Smooth muscle cell (in vitro differentiated cells): ENCODE measurements at regions not wholly inside any gene's neighbourhood (a gene's known extent, or its start where the extent isn't known, plus 50 kb on each side); places are given as distances from the start of the nearest gene placed in this dataset.

Experiments
- DNase-seq: peaks from one replicate; lab custom pipeline; 2025; ENCODE audit not compliant: unreplicated experiment; lab: John Stamatoyannopoulos, UW
- H2AFZ ChIP-seq: fragments of 200-600 bp; sonication (generic); 2 replicates; pipeline ENCODE4 v1.6.0; 2016; ENCODE audit warnings: antibody characterized with exemption, low read depth, mild to moderate bottlenecking
- H3F3A ChIP-seq: fragments of 200-600 bp; sonication (generic); 2 replicates; pipeline ENCODE4 v1.6.0; 2017; ENCODE audit warnings: antibody characterized with exemption, low read depth
- H3K27ac ChIP-seq: fragments of 200-600 bp; sonication (generic); 2 replicates; pipeline ENCODE4 v1.5.1; 2016; ENCODE audit warnings: low read depth, mild to moderate bottlenecking
- H3K27me3 ChIP-seq: fragments of 200-600 bp; sonication (generic); 2 replicates; pipeline ENCODE4 v1.6.1; 2016; ENCODE audit warnings: low read depth, mild to moderate bottlenecking
- H3K36me3 ChIP-seq: fragments of 200-600 bp; sonication (generic); 2 replicates; pipeline ENCODE4 v1.5.1; 2016; ENCODE audit warnings: low read depth
- H3K4me1 ChIP-seq: fragments of 200-600 bp; sonication (generic); 2 replicates; pipeline ENCODE4 v1.5.1; 2016; ENCODE audit warnings: low read depth
- H3K4me2 ChIP-seq: fragments of 200-600 bp; sonication (generic); 2 replicates; pipeline ENCODE4 v1.6.0; 2016; ENCODE audit warnings: mild to moderate bottlenecking
- H3K4me3 ChIP-seq: fragments of 200-600 bp; sonication (generic); 2 replicates; pipeline ENCODE4 v1.5.1; 2016; ENCODE audit warnings: mild to moderate bottlenecking
- H3K79me2 ChIP-seq: fragments of 200-600 bp; sonication (generic); 2 replicates; pipeline ENCODE4 v1.6.0; 2016; ENCODE audit warnings: low read depth, mild to moderate bottlenecking
- H3K9ac ChIP-seq: fragments of 200-600 bp; sonication (generic); 2 replicates; pipeline ENCODE4 v1.6.0; 2016; ENCODE audit warnings: low read depth
- H3K9me3 ChIP-seq: fragments of 200-600 bp; sonication (generic); replicated peaks from 2 replicates; pipeline ENCODE4 v1.5.1; 2016; ENCODE audit warnings: low read depth
- H4K20me1 ChIP-seq: fragments of 200-600 bp; sonication (generic); 2 replicates; pipeline ENCODE4 v1.6.0; 2016; ENCODE audit warnings: low read depth
- WGBS: methylation state at CpG from one replicate; pipeline ENCODE4 v1.1.7; 2016; ENCODE audit warnings: low lambda C conversion rate; 5-methylcytosine and 5-hydroxymethylcytosine counted together
- TF ChIP-seq, protein P1 (sequence below): fragments of 200-600 bp; sonication (generic); IDR thresholded peaks from 2 replicates; pipeline ENCODE4 v1.5.1; 2017; ENCODE audit warnings: borderline replicate concordance, mild to moderate bottlenecking, antibody characterized with exemption; ENCODE audit not compliant: insufficient read depth, poor library complexity, severe bottlenecking

DNA sequence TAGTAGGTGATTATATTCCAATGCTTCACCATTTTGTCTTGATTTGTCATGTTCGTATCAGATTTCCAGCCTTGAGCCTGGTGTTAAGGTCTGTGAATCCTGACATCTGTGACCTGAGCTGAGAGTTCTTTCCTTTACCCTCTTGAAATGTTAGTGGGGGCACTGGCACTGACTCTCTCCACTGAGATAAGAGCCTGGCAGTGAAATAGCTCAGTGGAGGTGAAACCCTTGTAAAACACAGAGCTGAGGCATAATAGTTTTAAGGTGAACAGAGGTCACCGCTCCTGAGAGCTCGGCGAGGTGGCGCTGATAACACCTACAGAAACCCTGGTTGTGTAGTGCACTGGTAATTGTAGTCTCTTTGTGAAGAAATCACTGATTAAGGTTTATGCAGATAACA, 748.2 kb downstream of the DIAPH3 start:
- peaks cover 8% of the 10 kb centered on the region for H3K4me1 ChIP-seq
- no peaks in the 10 kb centered on the region for H3K79me2 ChIP-seq
- H3K4me2 ChIP-seq, result no peak overlapping the region
- no peaks in the 10 kb centered on the region for H3K36me3 ChIP-seq
- H3K27ac ChIP-seq, result no peak overlapping the region
- H3K4me3 ChIP-seq, result no peak overlapping the region
- TF ChIP-seq, protein P1, sequence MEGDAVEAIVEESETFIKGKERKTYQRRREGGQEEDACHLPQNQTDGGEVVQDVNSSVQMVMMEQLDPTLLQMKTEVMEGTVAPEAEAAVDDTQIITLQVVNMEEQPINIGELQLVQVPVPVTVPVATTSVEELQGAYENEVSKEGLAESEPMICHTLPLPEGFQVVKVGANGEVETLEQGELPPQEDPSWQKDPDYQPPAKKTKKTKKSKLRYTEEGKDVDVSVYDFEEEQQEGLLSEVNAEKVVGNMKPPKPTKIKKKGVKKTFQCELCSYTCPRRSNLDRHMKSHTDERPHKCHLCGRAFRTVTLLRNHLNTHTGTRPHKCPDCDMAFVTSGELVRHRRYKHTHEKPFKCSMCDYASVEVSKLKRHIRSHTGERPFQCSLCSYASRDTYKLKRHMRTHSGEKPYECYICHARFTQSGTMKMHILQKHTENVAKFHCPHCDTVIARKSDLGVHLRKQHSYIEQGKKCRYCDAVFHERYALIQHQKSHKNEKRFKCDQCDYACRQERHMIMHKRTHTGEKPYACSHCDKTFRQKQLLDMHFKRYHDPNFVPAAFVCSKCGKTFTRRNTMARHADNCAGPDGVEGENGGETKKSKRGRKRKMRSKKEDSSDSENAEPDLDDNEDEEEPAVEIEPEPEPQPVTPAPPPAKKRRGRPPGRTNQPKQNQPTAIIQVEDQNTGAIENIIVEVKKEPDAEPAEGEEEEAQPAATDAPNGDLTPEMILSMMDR, result no peak
- no peaks in the 10 kb centered on the region for H3K9me3 ChIP-seq
- H3K27me3 ChIP-seq, result no peaks in the 10 kb centered on the region
- no peak for DNase-seq
- H4K20me1 ChIP-seq, result no peaks in the 10 kb centered on the region
- H3K9ac ChIP-seq, result no peak overlapping the region
- H2AFZ ChIP-seq, result no peak overlapping the region
- WGBS, result 85% methylated on average over 5 of the region's 5 CpGs
- H3F3A ChIP-seq, result no peaks in the 10 kb centered on the region

DNA sequence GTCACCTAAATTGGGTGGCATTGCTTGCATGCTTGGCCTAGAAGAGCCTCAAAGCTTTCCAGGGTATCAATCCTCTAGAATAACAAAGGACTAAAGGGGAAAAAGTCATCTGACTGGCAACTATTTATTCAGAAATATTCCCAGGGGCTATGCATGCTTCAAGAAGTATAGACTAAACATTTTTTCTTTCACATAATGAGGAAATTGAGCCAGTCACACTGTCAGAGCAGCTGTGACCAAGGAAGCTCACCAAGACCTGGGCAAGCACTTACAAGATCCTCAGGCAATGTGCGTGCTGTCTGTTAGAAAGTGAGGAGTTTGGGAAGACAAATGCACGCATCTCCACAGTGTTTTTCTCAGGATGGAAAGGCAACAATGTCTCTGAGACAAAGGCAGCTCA, 747.2 kb downstream of the DIAPH3 start:
- no peak overlapping the region for H3K4me3 ChIP-seq
- H3K9ac ChIP-seq, result no peak overlapping the region
- no peak for DNase-seq
- no peaks in the 10 kb centered on the region for H3K36me3 ChIP-seq
- H3K27me3 ChIP-seq, result no peaks in the 10 kb centered on the region
- no peaks in the 10 kb centered on the region for H3K79me2 ChIP-seq
- no peaks in the 10 kb centered on the region for H3F3A ChIP-seq
- H3K27ac ChIP-seq, result no peak overlapping the region
- H3K4me2 ChIP-seq, result no peak overlapping the region
- TF ChIP-seq, protein P1, result no peak
- H3K9me3 ChIP-seq, result no peaks in the 10 kb centered on the region
- H2AFZ ChIP-seq, result no peak overlapping the region
- H3K4me1 ChIP-seq, result peaks cover 8% of the 10 kb centered on the region
- WGBS, result 77% methylated on average over 2 of the region's 2 CpGs
- H4K20me1 ChIP-seq, result no peaks in the 10 kb centered on the region

DNA sequence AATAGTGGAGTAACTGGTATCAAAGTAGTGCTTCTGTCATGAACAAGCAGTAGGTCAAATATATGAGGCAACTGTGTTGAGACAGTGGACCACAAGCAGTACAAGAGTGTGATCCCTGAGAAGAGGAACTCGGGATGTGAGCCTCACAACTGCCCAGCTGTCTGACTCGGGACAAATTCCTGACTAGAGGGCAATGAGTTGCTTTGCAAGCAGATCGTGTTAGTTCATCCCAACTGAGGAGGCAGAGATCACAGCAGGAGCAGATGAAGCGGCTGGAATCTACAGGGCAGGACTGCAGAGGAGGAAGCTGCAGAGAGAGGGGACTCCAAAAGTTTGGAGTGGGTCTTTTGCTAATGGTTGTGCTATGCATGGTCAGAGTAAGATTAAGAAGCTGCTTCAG, 741.1 kb downstream of the DIAPH3 start:
- no peaks in the 10 kb centered on the region for H4K20me1 ChIP-seq
- H3K9me3 ChIP-seq, result no peaks in the 10 kb centered on the region
- H3K36me3 ChIP-seq, result no peaks in the 10 kb centered on the region
- TF ChIP-seq, protein P1, result no peak
- no peaks in the 10 kb centered on the region for H3K27me3 ChIP-seq
- H3K4me2 ChIP-seq, result no peak overlapping the region
- no peak overlapping the region for H2AFZ ChIP-seq
- no peaks in the 10 kb centered on the region for H3F3A ChIP-seq
- H3K4me1 ChIP-seq, result peaks cover 8% of the 10 kb centered on the region
- H3K9ac ChIP-seq, result no peak overlapping the region
- H3K4me3 ChIP-seq, result no peak overlapping the region
- 46% methylated on average over 4 of the region's 4 CpGs for WGBS
- no peak overlapping the region for H3K27ac ChIP-seq
- no peak for DNase-seq
- no peaks in the 10 kb centered on the region for H3K79me2 ChIP-seq

DNA sequence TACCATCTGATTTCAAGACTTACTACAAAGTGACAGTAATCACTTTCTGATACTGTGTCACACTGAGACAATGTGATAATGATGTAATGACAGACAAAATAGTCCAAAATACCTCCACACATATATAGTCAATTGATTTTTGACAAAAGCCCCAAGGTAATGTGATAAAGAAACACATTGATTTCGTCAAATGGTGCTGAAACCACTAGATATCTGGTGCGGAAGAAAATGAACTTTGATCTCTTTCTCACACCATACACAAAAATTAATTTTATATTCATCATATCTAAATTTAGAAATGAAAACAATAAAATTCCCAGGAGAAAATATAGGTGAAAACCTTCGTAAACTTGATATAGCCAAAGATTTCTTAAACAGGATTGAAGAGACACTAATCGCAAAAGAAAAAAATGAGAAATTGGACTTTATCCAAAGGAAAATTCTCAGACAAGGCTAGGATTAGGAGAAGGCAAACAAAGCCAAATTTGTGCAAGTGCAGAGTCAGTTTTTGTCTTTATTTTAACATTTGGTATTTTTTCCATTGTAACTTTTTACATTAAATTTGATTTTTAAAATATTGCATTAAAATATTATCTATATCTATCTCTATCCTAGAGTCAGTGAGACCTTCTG, 739.9 kb downstream of the DIAPH3 start:
- Histone ChIP-seq H4K20me1 (no peaks in the 10 kb centered on the region), H3K4me3 (no peak overlapping the region), H3K27ac (no peak overlapping the region), H3K9me3 (no peaks in the 10 kb centered on the region), H3K4me2 (no peak overlapping the region), H2AFZ (no peak overlapping the region), H3K79me2 (no peaks in the 10 kb centered on the region), H3K27me3 (no peaks in the 10 kb centered on the region), H3K4me1 (peaks cover 8% of the 10 kb centered on the region), H3K9ac (no peak overlapping the region), H3K36me3 (no peaks in the 10 kb centered on the region), H3F3A (no peaks in the 10 kb centered on the region)
- no peak for DNase-seq
- TF ChIP-seq, protein P1, result no peak
- 89% methylated on average over 4 of the region's 4 CpGs for WGBS
